HCT116 (cell line): ENCODE measurements at regions not wholly inside any gene's neighbourhood (a gene's known extent, or its start where the extent isn't known, plus 50 kb on each side); places are given as distances from the start of the nearest gene placed in this dataset.

Experiments used
- ATAC-seq: fragments of 200-7000 bp; cut with Tn5 transposase; 2 replicates; pipeline ENCODE4 v1.9.1; 2020; ENCODE audit warnings: mild to moderate bottlenecking, moderate library complexity
- BruUV-seq: library from RNA; stranded (reverse); fragments of 400-500 nt; replicated peaks from 2 replicates; lab custom pipeline; 2021; lab: Mats Ljungman, UMichigan
- CTCF ChIA-PET: fragments of 300-600 bp; sonication (Branson Sonifier 250); formaldehyde crosslinking; loops from one replicate; lab custom pipeline; 2021; ENCODE audit warnings: antibody characterized with exemption; lab: Charles Lee
- POLR2A ChIA-PET: fragments of 300-600, 350-600 bp; sonication (Branson Sonifier 250); formaldehyde crosslinking; loops from one replicate; lab custom pipeline; 2021; ENCODE audit warnings: antibody characterized with exemption; lab: Charles Lee
- RAD21 ChIA-PET, 2 experiments: fragments of 300-600 bp; sonication (Branson Sonifier 250); formaldehyde crosslinking; loops; one replicate each; lab custom pipeline; 2023; ENCODE audit warnings: low total read pairs in 2 of 2; ENCODE audit not compliant: uncharacterized antibody in 2 of 2, unreplicated experiment in 2 of 2, low non-redundant PET in 1 of 2; lab: Charles Lee
- DNase-seq: peaks from one replicate; pipeline ENCODE4 v3.0.0-alpha.2; 2010; ENCODE audit warnings: low read depth, low spot score
- H2AFZ ChIP-seq: fragments of 200-600 bp; shearing (Covaris generic), sonication (generic); 2 replicates; pipeline ENCODE4 v1.6.1; 2017; ENCODE audit warnings: low read depth, mixed run types, mixed read lengths, antibody characterized with exemption, low read length; ENCODE audit not compliant: poor library complexity, severe bottlenecking
- H3K27ac ChIP-seq: 2 replicates; pipeline ENCODE4 v1.5.1; 2012; ENCODE audit warnings: low read depth, low read length
- H3K27me3 ChIP-seq: fragments of 200-600 bp; sonication (generic); 2 replicates; pipeline ENCODE4 v1.6.1; 2016; ENCODE audit warnings: mixed run types, low read length, mixed read lengths; ENCODE audit not compliant: insufficient read depth
- H3K36me3 ChIP-seq, 2 experiments: fragments of 200-500 bp in 1 of 2; fragments of 200-600 bp in 1 of 2; sonication (Bioruptor generic) in 1 of 2; sonication (generic) in 1 of 2; 2 replicates each; pipeline versions ENCODE4 v1.5.1 to v1.6.1; 2014 to 2016; ENCODE audit warnings: low read length in 2 of 2, inconsistent platforms in 1 of 2, mixed read lengths in 1 of 2, mixed run types in 1 of 2; ENCODE audit not compliant: insufficient read depth in 2 of 2, control insufficient read depth in 1 of 2
- H3K4me1 ChIP-seq, 2 experiments: fragments of 200-600 bp in 1 of 2; sonication (generic) in 1 of 2; 2 replicates each; pipeline versions ENCODE4 v1.5.1 to v1.6.1; 2012 to 2017; ENCODE audit warnings: low read length in 2 of 2, inconsistent platforms in 1 of 2, mild to moderate bottlenecking in 1 of 2, mixed read lengths in 1 of 2, mixed run types in 1 of 2, moderate library complexity in 1 of 2; ENCODE audit not compliant: insufficient read depth in 2 of 2, control insufficient read depth in 1 of 2
- H3K4me2 ChIP-seq: fragments of 200-600 bp; sonication (generic); 2 replicates; pipeline ENCODE4 v1.6.1; 2017; ENCODE audit warnings: mixed run types, low read length, mixed read lengths
- H3K4me3 ChIP-seq, 2 experiments: fragments of 200-600 bp in 1 of 2; sonication (generic) in 1 of 2; replicated peaks in 1 of 2; 2 replicates each; pipeline ENCODE4 v1.5.1; 2011 to 2016; ENCODE audit warnings: low read length in 2 of 2, control low read depth in 1 of 2, low read depth in 1 of 2, mild to moderate bottlenecking in 1 of 2, mixed read lengths in 1 of 2, mixed run types in 1 of 2
- H3K79me2 ChIP-seq: fragments of 200-600 bp; sonication (generic); 2 replicates; pipeline ENCODE4 v1.6.1; 2017; ENCODE audit warnings: mild to moderate bottlenecking, mixed run types, low read length, moderate library complexity, mixed read lengths; ENCODE audit not compliant: insufficient read depth
- H3K9ac ChIP-seq: fragments of 200-600 bp; sonication (generic); 2 replicates; pipeline ENCODE4 v1.6.1; 2016; ENCODE audit warnings: low read length, mixed read lengths
- H3K9me2 ChIP-seq: fragments of 200-600 bp; sonication (generic), shearing (Covaris generic); 2 replicates; pipeline ENCODE4 v1.6.1; 2017; ENCODE audit warnings: mixed run types, mild to moderate bottlenecking, moderate library complexity; ENCODE audit not compliant: insufficient read depth
- H3K9me3 ChIP-seq, 2 experiments: fragments of 200-500 bp in 1 of 2; fragments of 200-600 bp in 1 of 2; sonication (Bioruptor generic) in 1 of 2; sonication (generic) in 1 of 2; 2 replicates each; pipeline ENCODE4 v1.6.1; 2014 to 2017; ENCODE audit warnings: low read length in 2 of 2, mixed read lengths in 2 of 2, inconsistent platforms in 1 of 2, low read depth in 1 of 2, mild to moderate bottlenecking in 1 of 2, mixed run types in 1 of 2, moderate library complexity in 1 of 2; ENCODE audit not compliant: control insufficient read depth in 1 of 2, insufficient read depth in 1 of 2
- H4K20me1 ChIP-seq: fragments of 200-600 bp; sonication (generic), shearing (Covaris generic); 2 replicates; pipeline ENCODE4 v1.6.1; 2017; ENCODE audit warnings: mixed run types, mild to moderate bottlenecking, moderate library complexity; ENCODE audit not compliant: insufficient read depth
- CBX3 ChIP-seq: IDR thresholded peaks from 2 replicates; pipeline ENCODE4 v1.6.1; 2012; ENCODE audit warnings: low read depth
- CEBPB ChIP-seq: IDR thresholded peaks from 2 replicates; pipeline ENCODE4 v1.6.1; 2012; ENCODE audit warnings: low read depth
- JUND ChIP-seq: IDR thresholded peaks from 2 replicates; pipeline ENCODE4 v1.6.1; 2012
- POLR2A ChIP-seq: IDR thresholded peaks from 2 replicates; pipeline ENCODE4 v1.7.0; 2011; ENCODE audit warnings: borderline replicate concordance; ENCODE audit not compliant: insufficient read depth, insufficient read length; ENCODE audit errors: extremely low read depth
- YY1 ChIP-seq: IDR thresholded peaks from 2 replicates; pipeline ENCODE4 v1.6.1; 2011; ENCODE audit warnings: low read length, low read depth, moderate library complexity, mild to moderate bottlenecking; ENCODE audit not compliant: insufficient replicate concordance; ENCODE audit errors: extremely low read depth
- intact Hi-C: fragments of 100-400 bp; cut with micrococcal nuclease; formaldehyde crosslinking; loops from 2 replicates; pipeline ENCODE4 v1.10.0; 2022
- TF ChIP-seq, protein P1 (sequence below): IDR thresholded peaks from 2 replicates; pipeline ENCODE4 v1.6.1; 2012

DNA sequence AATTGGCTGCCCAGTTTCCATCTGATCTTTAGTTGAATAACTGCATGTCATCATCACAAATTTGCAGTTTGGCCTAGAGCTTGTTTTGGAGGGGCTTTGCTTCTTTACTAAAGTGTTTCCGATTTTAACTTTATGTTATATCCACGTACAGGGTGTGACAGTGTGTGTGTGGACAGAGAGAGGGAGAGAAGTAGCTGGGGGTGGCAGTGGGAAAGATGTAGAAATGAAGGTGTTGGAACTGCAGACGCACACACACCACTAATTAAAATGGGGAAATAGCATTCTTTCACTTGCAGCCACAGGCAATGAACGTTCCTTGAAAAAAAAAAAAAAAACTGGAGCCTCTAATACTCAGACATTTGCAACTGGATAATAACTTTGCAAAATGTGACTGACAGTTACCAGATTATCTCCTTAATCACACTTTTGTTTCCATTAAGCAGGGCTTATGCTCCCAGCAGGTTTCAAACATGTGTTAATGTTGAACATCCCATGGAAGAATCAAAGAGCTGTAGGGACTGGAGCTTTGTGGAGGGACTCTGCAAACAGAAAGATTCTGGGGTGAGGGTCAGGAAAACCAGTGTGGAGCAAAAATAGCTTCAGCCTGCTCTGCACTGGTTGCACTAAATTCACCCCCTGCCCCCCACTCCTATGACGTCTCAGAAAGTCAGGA lies 238.1 kb upstream of the TENM4 start:
- no peaks in the 10 kb centered on the region for H3K9me2 ChIP-seq
- RAD21 ChIA-PET: no interaction called here
- intact Hi-C loops: no loop called here
- no peaks in the 10 kb centered on the region for H4K20me1 ChIP-seq
- no peaks in the 10 kb centered on the region for H3K27me3 ChIP-seq
- no peak for TF ChIP-seq JUND
- TF ChIP-seq YY1: no peak
- no peak for TF ChIP-seq CBX3
- no peak for TF ChIP-seq POLR2A
- TF ChIP-seq, all 23 proteins: peak for 0
- H3K27ac ChIP-seq: no peak overlapping the region
- no peaks in the 10 kb centered on the region; a peak in 1 of 4 replicates for H3K9me3 ChIP-seq
- no peak overlapping the region for H3K4me3 ChIP-seq
- no peaks in the 10 kb centered on the region for H3K36me3 ChIP-seq
- H3K9ac ChIP-seq: no peak overlapping the region
- CTCF ChIA-PET: no interaction called here
- DNase-seq: no peak
- H3K4me2 ChIP-seq: no peak overlapping the region
- no peaks in the 10 kb centered on the region for H3K4me1 ChIP-seq
- H3K79me2 ChIP-seq: no peaks in the 10 kb centered on the region
- POLR2A ChIA-PET: no interaction called here
- BruUV-seq: no TSS peak
- H2AFZ ChIP-seq: no peak overlapping the region
- no peak for ATAC-seq

DNA sequence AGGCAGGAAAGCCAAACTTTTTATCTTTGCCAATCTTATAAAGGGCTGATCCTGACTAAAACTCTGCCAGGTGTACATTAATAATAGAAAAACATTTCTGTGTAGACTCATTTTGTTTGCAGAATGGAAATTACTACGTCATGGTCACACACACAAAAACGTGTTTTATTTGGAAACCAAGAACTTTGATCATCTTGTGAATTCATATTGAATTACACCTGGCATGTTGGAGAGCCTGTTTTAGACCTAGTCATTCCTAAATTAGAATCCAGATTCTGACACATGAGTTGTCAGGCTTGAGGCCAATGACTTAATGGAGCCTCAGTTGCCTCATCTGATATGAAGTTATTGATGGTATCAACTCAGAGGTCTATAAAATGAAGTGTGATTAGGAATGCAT lies 235.6 kb upstream of the TENM4 start:
- no peaks in the 10 kb centered on the region for H3K36me3 ChIP-seq
- ChIA-PET RAD21 (no interaction called here), CTCF (no interaction called here), POLR2A (no interaction called here)
- DNase-seq (no peak), ATAC-seq (no peak)
- H3K27ac ChIP-seq: no peak overlapping the region
- no peaks in the 10 kb centered on the region for H3K79me2 ChIP-seq
- H3K9me3 ChIP-seq: peaks cover 0 to 6% of the 10 kb centered on the region in 2 experiments; a peak in 1 of 4 replicates
- H3K9me2 ChIP-seq: no peaks in the 10 kb centered on the region
- no peak for TF ChIP-seq CEBPB
- TF ChIP-seq, protein P1, sequence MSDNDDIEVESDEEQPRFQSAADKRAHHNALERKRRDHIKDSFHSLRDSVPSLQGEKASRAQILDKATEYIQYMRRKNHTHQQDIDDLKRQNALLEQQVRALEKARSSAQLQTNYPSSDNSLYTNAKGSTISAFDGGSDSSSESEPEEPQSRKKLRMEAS: no peak
- H3K9ac ChIP-seq: no peak overlapping the region
- H4K20me1 ChIP-seq: no peaks in the 10 kb centered on the region
- H3K4me1 ChIP-seq: no peaks in the 10 kb centered on the region
- H3K27me3 ChIP-seq: no peaks in the 10 kb centered on the region
- H2AFZ ChIP-seq: no peak overlapping the region
- no peak overlapping the region for H3K4me2 ChIP-seq
- H3K4me3 ChIP-seq: no peak overlapping the region
- BruUV-seq: no TSS peak
- intact Hi-C loops: no loop called here
